Heart right ventricle (tissue), 16 donors: ENCODE measurements at regions not wholly inside any gene's neighbourhood (a gene's known extent, or its start where the extent isn't known, plus 50 kb on each side); places are given as distances from the start of the nearest gene placed in this dataset.

Experiments
- ATAC-seq, 8 donors: fragments of 200-7000 bp; cut with Tn5 transposase; one replicate each; pipeline ENCODE4 v1.9.1; 2020; ENCODE audit warnings: mild to moderate bottlenecking in 8 of 8, moderate library complexity in 8 of 8, moderate number of reproducible peaks in 1 of 8
- DNase-seq, 2 donors: peaks; one replicate each; pipeline ENCODE4 v3.0.0-alpha.2; 2020
- H3K27ac ChIP-seq, 10 donors: fragments of 200-600 bp; sonication (generic) in 2 of 10; one replicate each; pipeline versions ENCODE4 v1.5.0 to v1.8.0; 2020 to 2022; ENCODE audit warnings: mild to moderate bottlenecking in 3 of 10
- H3K27me3 ChIP-seq, 7 donors: fragments of 200-600 bp; one replicate each; pipeline ENCODE4 v1.8.0; 2021 to 2022; ENCODE audit warnings: mild to moderate bottlenecking in 2 of 7
- H3K36me3 ChIP-seq, 9 donors: fragments of 200-600 bp; sonication (generic) in 1 of 9; one replicate each; pipeline versions ENCODE4 v1.5.0 to v1.8.0; 2020 to 2022; ENCODE audit warnings: mild to moderate bottlenecking in 2 of 9
- H3K4me1 ChIP-seq, 9 donors: fragments of 200-600 bp; sonication (generic) in 1 of 9; one replicate each; pipeline versions ENCODE4 v1.5.0 to v1.8.0; 2020 to 2022; ENCODE audit warnings: mild to moderate bottlenecking in 4 of 9
- H3K4me3 ChIP-seq, 10 donors: fragments of 200-600 bp; sonication (generic) in 2 of 10; one replicate each; pipeline versions ENCODE4 v1.5.0 to v1.8.0; 2020 to 2022; ENCODE audit warnings: mild to moderate bottlenecking in 7 of 10, moderate library complexity in 2 of 10
- H3K9me3 ChIP-seq, 11 donors: fragments of 200-600 bp in 10 of 11; sonication (generic) in 2 of 11; one replicate each; pipeline versions ENCODE4 v1.5.0 to v1.8.0; 2013 to 2022; ENCODE audit warnings: mild to moderate bottlenecking in 2 of 11, control low read depth in 1 of 11, moderate library complexity in 1 of 11
- CTCF ChIP-seq, 9 donors: fragments of 200-600 bp; sonication (generic) in 2 of 9; IDR thresholded peaks; one replicate each; pipeline versions ENCODE4 v1.5.0 to v1.8.0; 2021 to 2022; ENCODE audit warnings: antibody characterized with exemption in 9 of 9, mild to moderate bottlenecking in 5 of 9, moderate library complexity in 1 of 9
- whole genome bisulfite sequencing, 2 donors: extraction: QIAGEN DNeasy Blood & Tissue Kit; methylation state at CpG; one replicate each; pipeline ENCODE4 v1.1.7; 2013; ENCODE audit warnings: inconsistent platforms in 1 of 2; 5-methylcytosine and 5-hydroxymethylcytosine counted together
- intact Hi-C, 10 donors: fragments of 100-400 bp; cut with DNase I; formaldehyde crosslinking; loops; one replicate each; pipeline versions ENCODE4 v1.11.1 to v1.14.2; 2022
- donor health status: Arrhythmogenic right ventricular cardiomyopathy.
- donor health status: ischemic (EF 13 %, LVEDD 7.1; RV severe dilation, severe dysfunction).
- donor health status: healthy with polysubstance abuse.
- donor health status: DM: no; HTN: yes; CAD: no.
- donor health status: DM: no; HTN: no; CAD: no.
- donor health status: ischemic (EF 25% LVEDD 6.9; RV normal size, moderate dysfunction).
- donor health status: ischemic (EF 25% LVEDD 5.7; RV mildly dilated, moderate dysfunction).
- donor health status: healthy.
- donor health status: DM: yes; HTN: yes; CAD: no.
- donor health status: Ischemic cardiomyopathy.
- donor health status: ischemic (EF 35%, LVEDD 5.7; RV mildly dilated, moderate dysfunction).
- donor health status: nonischemic (EF 11% LVEDD 7.7; RV severe dilation, severe dysfunction).
- donor health status: DM: yes; HTN: yes; CAD: no.
- donor health status: PGD.
- donor health status: ischemic (EF 29% LVEDD 5.4; RV normal size, mild dysfunction).
- donor health status: nonischemic (EF 23%, LVEDD 6.1; RV moderate dilation, normal function).

- Histone ChIP-seq H3K4me1 (no peaks in the 10 kb centered on the region), H3K27ac (no peak overlapping the region), H3K4me3 (no peak overlapping the region), H3K9me3 (peaks cover 0 to 14% (median 0%) of the 10 kb centered on the region in 11 donors), H3K36me3 (no peaks in the 10 kb centered on the region), H3K27me3 (no peaks in the 10 kb centered on the region)
- no peak for ATAC-seq
- WGBS, 2 donors, result 56 to 66% methylated on average over 3 of the region's 3 CpGs
- no peak for TF ChIP-seq CTCF (IDR thresholded peaks at IDR 0.05)
- DNase-seq, result no peak
- intact Hi-C loops, result no loop called here
These were observed 534.3 kb upstream of the PABPC4L start for GRCh38 chr4:134735901-134736300.

- H3K36me3 ChIP-seq, result no peaks in the 10 kb centered on the region
- no peak overlapping the region for H3K27ac ChIP-seq
- DNase-seq (no peak), ATAC-seq (no peak)
- intact Hi-C loops, result no loop called here
- H3K4me3 ChIP-seq, result no peak overlapping the region
- no peaks in the 10 kb centered on the region for H3K4me1 ChIP-seq
- no peak for TF ChIP-seq CTCF (IDR thresholded peaks at IDR 0.05)
- WGBS, 2 donors, result 77 to 84% methylated on average over 2 of the region's 2 CpGs
- H3K9me3 ChIP-seq, result peaks cover 0 to 7% (median 0%) of the 10 kb centered on the region in 11 donors
- no peaks in the 10 kb centered on the region for H3K27me3 ChIP-seq
These were observed 526.1 kb upstream of the PABPC4L start for GRCh38 chr4:134727696-134728095.

- Histone ChIP-seq H3K4me1 (no peaks in the 10 kb centered on the region), H3K9me3 (no peaks in the 10 kb centered on the region), H3K36me3 (no peaks in the 10 kb centered on the region), H3K27me3 (no peaks in the 10 kb centered on the region), H3K4me3 (no peak overlapping the region), H3K27ac (no peak overlapping the region)
- DNase-seq, result no peak
- no peak for ATAC-seq
- 51 to 66% methylated on average over 1 of the region's 1 CpG for WGBS, 2 donors
- intact Hi-C loops, result no loop called here
- TF ChIP-seq CTCF (IDR thresholded peaks at IDR 0.05), result no peak
These were observed 520.7 kb upstream of the PABPC4L start for GRCh38 chr4:134722306-134722705.

GRCh38 chr4:134720030-134720429, 518.4 kb upstream of the PABPC4L start:
- ATAC-seq (no peak), DNase-seq (no peak)
- intact Hi-C loops, result no loop called here
- H3K36me3 ChIP-seq, result no peaks in the 10 kb centered on the region
- no peak overlapping the region for H3K4me3 ChIP-seq
- no peaks in the 10 kb centered on the region for H3K4me1 ChIP-seq
- WGBS, 2 donors, result 88 to 96% methylated on average over 1 of the region's 1 CpG
- TF ChIP-seq CTCF (IDR thresholded peaks at IDR 0.05), result no peak
- H3K9me3 ChIP-seq, result peaks cover 0 to 10% (median 0%) of the 10 kb centered on the region in 11 donors
- no peak overlapping the region for H3K27ac ChIP-seq
- no peaks in the 10 kb centered on the region for H3K27me3 ChIP-seq

- intact Hi-C loops, result no loop called here
- TF ChIP-seq CTCF (IDR thresholded peaks at IDR 0.05), result no peak
- DNase-seq, result no peak
- no peak for ATAC-seq
- no peaks in the 10 kb centered on the region for H3K27me3 ChIP-seq
- peaks cover 0 to 4% (median 0%) of the 10 kb centered on the region in 11 donors for H3K9me3 ChIP-seq
- H3K4me1 ChIP-seq, result no peaks in the 10 kb centered on the region
- no peak overlapping the region for H3K4me3 ChIP-seq
- H3K36me3 ChIP-seq, result no peaks in the 10 kb centered on the region
- H3K27ac ChIP-seq, result no peak overlapping the region
These were observed 507.0 kb upstream of the PABPC4L start for GRCh38 chr4:134708616-134709015.
